SK-N-SH treated with all-trans-retinoic acid at 6 μM for 48 hours (cell line): ENCODE measurements at regions not wholly inside any gene's neighbourhood (a gene's known extent, or its start where the extent isn't known, plus 50 kb on each side); places are given as distances from the start of the nearest gene placed in this dataset.

Experiments used
- ATAC-seq: fragments of 200-7000 bp; cut with Tn5 transposase; 3 replicates; pipeline ENCODE4 v1.9.1; 2020; ENCODE audit warnings: mild to moderate bottlenecking, moderate library complexity
- ARNTL ChIP-seq: fragments of 450-650 bp; formaldehyde crosslinking; IDR thresholded peaks from 2 replicates; pipeline ENCODE4 v1.5.0; 2020; ENCODE audit warnings: low read depth, mild to moderate bottlenecking, moderate library complexity, borderline replicate concordance
- BACH2 ChIP-seq: fragments of 250-450 bp; sonication (Bioruptor Pico); IDR thresholded peaks from 2 replicates; pipeline ENCODE4 v1.9.0; 2021; ENCODE audit warnings: mild to moderate bottlenecking, borderline replicate concordance
- CREB5 ChIP-seq: fragments of 250-450 bp; sonication (Bioruptor Pico); IDR thresholded peaks from 2 replicates; pipeline ENCODE4 v1.5.1; 2020; ENCODE audit warnings: low read depth, mild to moderate bottlenecking, moderate library complexity
- CSDC2 ChIP-seq: fragments of 250-450 bp; sonication (Bioruptor Pico); IDR thresholded peaks from 2 replicates; pipeline ENCODE4 v1.5.0; 2020; ENCODE audit warnings: mild to moderate bottlenecking, moderate library complexity
- ESRRG ChIP-seq: fragments of 250-450 bp; sonication (Bioruptor Pico); IDR thresholded peaks from 2 replicates; pipeline ENCODE4 v1.6.1; 2021; ENCODE audit warnings: mild to moderate bottlenecking
- GLIS3 ChIP-seq: fragments of 250-450 bp; sonication (Bioruptor Pico); IDR thresholded peaks from 2 replicates; pipeline ENCODE4 v1.5.0; 2020; ENCODE audit warnings: mild to moderate bottlenecking, moderate library complexity
- ISL1 ChIP-seq: fragments of 250-450 bp; sonication (Bioruptor Pico); IDR thresholded peaks from 2 replicates; pipeline ENCODE4 v2.1.2; 2022; ENCODE audit warnings: mild to moderate bottlenecking, moderate library complexity
- OSR1 ChIP-seq: fragments of 250-450 bp; sonication (Bioruptor Pico); IDR thresholded peaks from 2 replicates; pipeline ENCODE4 v1.8.0; 2022; ENCODE audit warnings: moderate library complexity, mild to moderate bottlenecking, inconsistent platforms
- PATZ1 ChIP-seq: fragments of 250-450 bp; sonication (Bioruptor Pico); IDR thresholded peaks from 2 replicates; pipeline ENCODE4 v1.8.0; 2020; ENCODE audit warnings: mild to moderate bottlenecking, moderate library complexity, borderline replicate concordance
- PPARA ChIP-seq: fragments of 250-450 bp; sonication (Bioruptor Pico); IDR thresholded peaks from 2 replicates; pipeline ENCODE4 v1.5.0; 2020; ENCODE audit warnings: mild to moderate bottlenecking, borderline replicate concordance
- RARB ChIP-seq: fragments of 250-450 bp; sonication (Bioruptor Pico); IDR thresholded peaks from 2 replicates; pipeline ENCODE4 v1.8.0; 2021; ENCODE audit warnings: mild to moderate bottlenecking, moderate library complexity
- SNAI2 ChIP-seq: fragments of 250-450 bp; sonication (Bioruptor Pico); IDR thresholded peaks from 2 replicates; pipeline ENCODE4 v1.5.0; 2020; ENCODE audit warnings: mild to moderate bottlenecking, moderate library complexity
- TCF4 ChIP-seq: fragments of 250-450 bp; sonication (Bioruptor Pico); IDR thresholded peaks from 2 replicates; pipeline ENCODE4 v1.8.0; 2021; ENCODE audit warnings: mild to moderate bottlenecking, moderate library complexity, borderline replicate concordance
- TOX ChIP-seq: fragments of 250-450 bp; sonication (Bioruptor Pico); IDR thresholded peaks from 2 replicates; pipeline ENCODE4 v1.8.0; 2021; ENCODE audit warnings: mild to moderate bottlenecking, moderate library complexity, borderline replicate concordance
- TSHZ2 ChIP-seq: fragments of 250-450 bp; sonication (Bioruptor Pico); IDR thresholded peaks from 2 replicates; pipeline ENCODE4 v1.5.0; 2020; ENCODE audit warnings: mild to moderate bottlenecking, moderate library complexity
- ZC3H10 ChIP-seq: fragments of 250-450 bp; sonication (Bioruptor Pico); IDR thresholded peaks from 2 replicates; pipeline ENCODE4 v1.5.1; 2021; ENCODE audit warnings: mild to moderate bottlenecking, moderate library complexity
- ZFP3 ChIP-seq: fragments of 250-450 bp; sonication (Bioruptor Pico); IDR thresholded peaks from 2 replicates; pipeline ENCODE4 v1.5.0; 2020; ENCODE audit warnings: mild to moderate bottlenecking, moderate library complexity
- ZFP30 ChIP-seq: fragments of 450-650 bp; formaldehyde crosslinking; IDR thresholded peaks from 2 replicates; pipeline ENCODE4 v1.5.0; 2022; ENCODE audit warnings: mild to moderate bottlenecking, moderate library complexity
- ZNF565 ChIP-seq: fragments of 450-650 bp; formaldehyde crosslinking; conservative IDR thresholded peaks from 2 replicates; pipeline ENCODE4 v1.5.0; 2020; ENCODE audit warnings: low read depth, mild to moderate bottlenecking, moderate library complexity
- ZNF70 ChIP-seq: fragments of 450-650 bp; formaldehyde crosslinking; IDR thresholded peaks from 2 replicates; pipeline ENCODE4 v1.5.0; 2020; ENCODE audit warnings: mild to moderate bottlenecking, moderate library complexity
- ZNF8 ChIP-seq: fragments of 450-650 bp; formaldehyde crosslinking; IDR thresholded peaks from 2 replicates; pipeline ENCODE4 v1.5.0; 2020; ENCODE audit warnings: mild to moderate bottlenecking, moderate library complexity
- TF ChIP-seq, protein P1 (sequence below): fragments of 250-450 bp; sonication (Bioruptor Pico); IDR thresholded peaks from 2 replicates; pipeline ENCODE4 v1.8.0; 2021; ENCODE audit warnings: low read depth, mild to moderate bottlenecking, moderate library complexity, borderline replicate concordance

DNA sequence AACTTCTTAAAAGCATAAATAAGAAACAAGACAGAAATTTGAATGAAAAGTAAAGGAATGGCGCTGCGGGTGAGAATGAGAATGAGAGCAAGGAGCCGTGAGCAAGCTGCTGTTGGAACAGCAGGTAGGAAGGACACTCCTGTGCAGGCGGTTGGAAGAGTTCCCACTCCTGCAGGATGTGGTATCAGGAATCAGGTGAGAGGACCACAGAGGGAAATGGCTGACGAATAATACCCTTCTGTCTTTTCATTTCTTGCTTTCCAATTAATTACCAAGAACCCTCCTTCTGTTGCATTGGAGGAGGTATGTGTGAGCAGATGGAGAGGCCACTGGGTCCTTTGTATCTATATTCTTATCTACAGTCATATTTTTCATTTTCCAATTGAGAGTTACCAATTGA is 1504.2 kb downstream of the EFNB2 start:
- no peak for TF ChIP-seq TCF4 (CRISPR knock-in tag)
- no peak for TF ChIP-seq TSHZ2 (CRISPR knock-in tag)
- TF ChIP-seq CSDC2 (CRISPR knock-in tag): no peak
- TF ChIP-seq GLIS3 (CRISPR knock-in tag): no peak
- TF ChIP-seq CREB5 (CRISPR knock-in tag): no peak
- TF ChIP-seq ZC3H10 (CRISPR knock-in tag): no peak
- TF ChIP-seq, all 23 proteins: peak for 0
- no peak for ATAC-seq

DNA sequence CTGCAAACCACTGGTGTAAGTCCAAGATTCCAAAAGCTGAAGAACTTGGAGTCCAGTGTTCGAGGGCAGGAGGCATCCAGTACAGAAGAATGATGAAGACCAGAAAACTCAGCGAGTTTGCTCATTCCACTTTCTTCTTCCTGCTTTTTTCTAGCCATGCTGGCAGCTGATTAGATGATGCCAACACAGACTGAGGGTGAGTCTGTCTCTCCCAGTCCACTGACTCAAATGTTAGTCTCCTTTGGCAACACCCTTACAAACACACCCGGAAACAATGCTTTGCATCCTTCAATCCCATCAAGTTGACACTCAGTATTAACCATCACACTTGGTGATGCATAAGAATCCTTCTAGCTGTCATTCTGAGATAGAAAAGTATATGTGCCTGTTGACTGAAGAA is 1504.6 kb downstream of the EFNB2 start:
- TF ChIP-seq ZNF565 (no peak), ZFP3 (CRISPR knock-in tag) (no peak), ZFP30 (CRISPR knock-in tag) (no peak), ARNTL (no peak), ZNF8 (CRISPR knock-in tag) (no peak), PATZ1 (CRISPR knock-in tag) (no peak), TOX (no peak), SNAI2 (CRISPR knock-in tag) (no peak), ISL1 (CRISPR knock-in tag) (no peak), RARB (CRISPR knock-in tag) (no peak), ZNF70 (no peak), TCF4 (CRISPR knock-in tag) (no peak), CSDC2 (CRISPR knock-in tag) (no peak), TSHZ2 (CRISPR knock-in tag) (no peak), PPARA (CRISPR knock-in tag) (no peak)
- TF ChIP-seq, protein P1, sequence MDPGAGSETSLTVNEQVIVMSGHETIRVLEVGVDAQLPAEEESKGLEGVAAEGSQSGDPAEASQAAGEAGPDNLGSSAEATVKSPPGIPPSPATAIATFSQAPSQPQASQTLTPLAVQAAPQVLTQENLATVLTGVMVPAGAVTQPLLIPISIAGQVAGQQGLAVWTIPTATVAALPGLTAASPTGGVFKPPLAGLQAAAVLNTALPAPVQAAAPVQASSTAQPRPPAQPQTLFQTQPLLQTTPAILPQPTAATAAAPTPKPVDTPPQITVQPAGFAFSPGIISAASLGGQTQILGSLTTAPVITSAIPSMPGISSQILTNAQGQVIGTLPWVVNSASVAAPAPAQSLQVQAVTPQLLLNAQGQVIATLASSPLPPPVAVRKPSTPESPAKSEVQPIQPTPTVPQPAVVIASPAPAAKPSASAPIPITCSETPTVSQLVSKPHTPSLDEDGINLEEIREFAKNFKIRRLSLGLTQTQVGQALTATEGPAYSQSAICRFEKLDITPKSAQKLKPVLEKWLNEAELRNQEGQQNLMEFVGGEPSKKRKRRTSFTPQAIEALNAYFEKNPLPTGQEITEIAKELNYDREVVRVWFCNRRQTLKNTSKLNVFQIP (CRISPR knock-in tag): no peak
- TF ChIP-seq, all 23 proteins: peak for 0
- no peak for ATAC-seq

- no peak for ATAC-seq
- TF ChIP-seq BACH2 (no peak), ZNF70 (no peak), ZNF8 (CRISPR knock-in tag) (no peak), ARNTL (no peak), OSR1 (no peak), PATZ1 (CRISPR knock-in tag) (no peak), SNAI2 (CRISPR knock-in tag) (no peak), ZFP3 (CRISPR knock-in tag) (no peak), PPARA (CRISPR knock-in tag) (no peak), ESRRG (CRISPR knock-in tag) (no peak), ISL1 (CRISPR knock-in tag) (no peak)
- TF ChIP-seq, protein P1 (CRISPR knock-in tag): no peak
Observed at GRCh38 chr13:105019073-105019472, 1516.4 kb downstream of the EFNB2 start.
